Endothelial cell of umbilical vein (primary cell): ENCODE measurements at regions not wholly inside any gene's neighbourhood (a gene's known extent, or its start where the extent isn't known, plus 50 kb on each side); places are given as distances from the start of the nearest gene placed in this dataset.

ENCODE experiments used
- BruUV-seq: library from RNA; stranded (reverse); fragments of 400-500 nt; replicated peaks from 2 replicates; lab custom pipeline; 2021; lab: Mats Ljungman, UMichigan
- CTCF ChIA-PET: fragments of 300-600, 350-600 bp; sonication (Branson Sonifier 250); formaldehyde crosslinking; loops from one replicate; lab custom pipeline; 2021; ENCODE audit warnings: antibody characterized with exemption, inconsistent platforms; lab: Charles Lee
- POLR2A ChIA-PET: fragments of 300-600, 350-600 bp; sonication (Branson Sonifier 250); formaldehyde crosslinking; loops from one replicate; lab custom pipeline; 2021; ENCODE audit warnings: antibody characterized with exemption, inconsistent platforms; lab: Charles Lee
- DNase-seq: peaks from one replicate; pipeline ENCODE4 v3.0.0-alpha.2; 2011; ENCODE audit warnings: low read depth, low spot score
- FAIRE-seq: peaks from 2 replicates; lab custom pipeline; 2011; peaks lifted over from hg19 to GRCh38; lab: Jason Lieb, UNC
- H2AFZ ChIP-seq: 2 replicates; pipeline ENCODE4 v1.6.0; 2012; ENCODE audit warnings: low read depth, low read length, control low read depth, inconsistent platforms
- H3K27ac ChIP-seq: 2 replicates; pipeline ENCODE4 v1.5.1; 2011; ENCODE audit warnings: low read depth, mild to moderate bottlenecking, control low read depth, low read length, moderate library complexity; ENCODE audit not compliant: insufficient read depth
- H3K27me3 ChIP-seq, 2 experiments: 2 replicates each; pipeline versions ENCODE4 v1.6.0 to v1.6.1; 2011; ENCODE audit warnings: low read length in 2 of 2, mixed read lengths in 1 of 2; ENCODE audit not compliant: control insufficient read depth in 2 of 2, insufficient read depth in 2 of 2
- H3K36me3 ChIP-seq, 2 experiments: 2 replicates in 1 of 2; 3 replicates in 1 of 2; pipeline ENCODE4 v1.5.1; 2011; ENCODE audit warnings: low read length in 2 of 2, mild to moderate bottlenecking in 1 of 2, moderate library complexity in 1 of 2; ENCODE audit not compliant: control insufficient read depth in 2 of 2, insufficient read depth in 2 of 2; ENCODE audit errors: extremely low read depth in 1 of 2
- H3K4me1 ChIP-seq: 3 replicates; pipeline ENCODE4 v1.5.1; 2011; ENCODE audit warnings: mild to moderate bottlenecking, low read length; ENCODE audit not compliant: control insufficient read depth, insufficient read depth; ENCODE audit errors: extremely low read depth
- H3K4me2 ChIP-seq: 2 replicates; pipeline ENCODE4 v1.6.1; 2011; ENCODE audit warnings: low read length, control low read depth, mixed read lengths; ENCODE audit not compliant: insufficient read depth
- H3K4me3 ChIP-seq, 3 experiments: fragments of 200-600 bp in 1 of 3; sonication (generic), shearing (Covaris generic) in 1 of 3; replicated peaks in 1 of 3; 2 replicates each; pipeline ENCODE4 v1.5.1; 2011 to 2016; ENCODE audit warnings: control low read depth in 3 of 3, low read length in 3 of 3, mild to moderate bottlenecking in 2 of 3, inconsistent platforms in 1 of 3, low read depth in 1 of 3, moderate library complexity in 1 of 3; ENCODE audit not compliant: insufficient read depth in 1 of 3
- H3K79me2 ChIP-seq: 2 replicates; pipeline ENCODE4 v1.6.0; 2012; ENCODE audit warnings: low read length, inconsistent platforms; ENCODE audit not compliant: control insufficient read depth, insufficient read depth
- H3K9ac ChIP-seq: replicated peaks from 2 replicates; pipeline ENCODE3; 2011; ENCODE audit warnings: low read length, control low read depth; ENCODE audit not compliant: insufficient read depth; ENCODE audit errors: extremely low read depth
- H3K9me1 ChIP-seq: replicated peaks from 3 replicates; pipeline ENCODE4 v1.6.0; 2011; ENCODE audit warnings: mild to moderate bottlenecking, low read length; ENCODE audit not compliant: control insufficient read depth, insufficient read depth; ENCODE audit errors: extremely low read depth
- H3K9me3 ChIP-seq: replicated peaks from 2 replicates; pipeline ENCODE4 v1.5.1; 2012; ENCODE audit warnings: low read length, inconsistent platforms; ENCODE audit not compliant: control insufficient read depth, insufficient read depth
- H4K20me1 ChIP-seq: replicated peaks from 2 replicates; pipeline ENCODE3; 2011; ENCODE audit warnings: mild to moderate bottlenecking, low read length; ENCODE audit not compliant: control insufficient read depth, insufficient read depth; ENCODE audit errors: extremely low read depth
- FOS ChIP-seq: IDR thresholded peaks from 2 replicates; pipeline ENCODE4 v1.6.1; 2011; ENCODE audit warnings: mild to moderate bottlenecking, low read length, moderate library complexity, borderline replicate concordance; ENCODE audit not compliant: insufficient read depth
- GATA2 ChIP-seq: IDR thresholded peaks from 2 replicates; pipeline ENCODE4 v1.7.0; 2011; ENCODE audit warnings: low read depth, mild to moderate bottlenecking, moderate library complexity, mixed read lengths, low read length; ENCODE audit not compliant: insufficient read length, insufficient read depth
- JUN ChIP-seq: IDR thresholded peaks from 2 replicates; pipeline ENCODE4 v1.6.1; 2011; ENCODE audit warnings: borderline replicate concordance, low read depth; ENCODE audit not compliant: insufficient read length, insufficient read depth
- MYC ChIP-seq: IDR thresholded peaks from one replicate; pipeline ENCODE4 v1.6.1; 2011; ENCODE audit warnings: mild to moderate bottlenecking, low read depth, low read length
- POLR2A ChIP-seq: IDR thresholded peaks from 2 replicates; pipeline ENCODE4 v1.6.1; 2012; ENCODE audit warnings: low read depth, mild to moderate bottlenecking, control low read depth, low read length
- POLR2AphosphoS5 ChIP-seq: IDR thresholded peaks from 2 replicates; pipeline ENCODE4 v1.6.1; 2012; ENCODE audit warnings: low read depth, mild to moderate bottlenecking, control low read depth, low read length, moderate library complexity; ENCODE audit not compliant: insufficient read depth
- dilution Hi-C: fragments of 300-500 bp; cut with MboI; formaldehyde crosslinking; loops from one replicate; pipeline ENCODE4 v1.15.0; 2019; ENCODE audit warnings: low sequenced_read_pairs; ENCODE audit not compliant: extremely low pct_ligation_motif_present
- intact Hi-C: fragments of 100-400 bp; cut with micrococcal nuclease; formaldehyde crosslinking; loops from one replicate; pipeline ENCODE4 v1.10.0; 2022
- TF ChIP-seq, protein P1 (sequence below): IDR thresholded peaks from 2 replicates; pipeline ENCODE4 v1.6.1; 2011; ENCODE audit not compliant: insufficient read depth, insufficient read length
- TF ChIP-seq, protein P2 (sequence below), 2 donors: IDR thresholded peaks; 1 replicate in 1 of 2; 2 replicates in 1 of 2; pipeline ENCODE4 v1.5.1; 2011; ENCODE audit warnings: low read length in 2 of 2, mild to moderate bottlenecking in 2 of 2, moderate library complexity in 2 of 2, control low read depth in 1 of 2, inconsistent platforms in 1 of 2, low read depth in 1 of 2; ENCODE audit not compliant: insufficient read depth in 1 of 2; ENCODE audit errors: extremely low read depth in 1 of 2

DNA sequence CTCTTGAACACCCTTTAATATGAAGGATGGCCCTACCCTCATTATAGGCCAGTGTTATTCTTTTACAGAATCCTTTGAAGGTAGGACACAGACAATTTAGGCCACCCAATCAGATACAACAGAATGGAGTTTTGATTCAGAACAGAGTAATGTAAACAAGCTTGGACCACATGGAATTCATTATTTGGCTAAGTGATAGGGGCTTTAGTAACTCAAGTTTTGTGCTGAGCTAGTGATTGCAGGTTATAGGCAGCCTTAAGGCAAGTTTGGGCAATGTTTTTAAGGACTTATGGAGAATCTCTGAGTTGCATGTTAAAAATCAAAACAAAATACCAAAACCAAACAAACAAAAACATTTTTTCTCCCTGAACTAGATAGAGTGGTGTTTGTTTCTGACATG is 312.1 kb upstream of the ROBO1 start:
- Histone ChIP-seq H3K9ac (no peak overlapping the region), H3K4me2 (no peak overlapping the region), H3K4me1 (no peaks in the 10 kb centered on the region), H3K36me3 (no peaks in the 10 kb centered on the region), H3K27me3 (no peaks in the 10 kb centered on the region), H2AFZ (no peak overlapping the region), H3K4me3 (no peak overlapping the region), H3K27ac (no peak overlapping the region), H3K9me3 (no peaks in the 10 kb centered on the region), H3K9me1 (no peaks in the 10 kb centered on the region), H4K20me1 (no peaks in the 10 kb centered on the region), H3K79me2 (no peaks in the 10 kb centered on the region)
- dilution Hi-C loops: no loop called here
- no TSS peak for BruUV-seq
- DNase-seq: no peak
- ChIA-PET CTCF (no interaction called here), POLR2A (no interaction called here)
- FAIRE-seq: no peak
- no peak for TF ChIP-seq MYC
- intact Hi-C loops: no loop called here

DNA sequence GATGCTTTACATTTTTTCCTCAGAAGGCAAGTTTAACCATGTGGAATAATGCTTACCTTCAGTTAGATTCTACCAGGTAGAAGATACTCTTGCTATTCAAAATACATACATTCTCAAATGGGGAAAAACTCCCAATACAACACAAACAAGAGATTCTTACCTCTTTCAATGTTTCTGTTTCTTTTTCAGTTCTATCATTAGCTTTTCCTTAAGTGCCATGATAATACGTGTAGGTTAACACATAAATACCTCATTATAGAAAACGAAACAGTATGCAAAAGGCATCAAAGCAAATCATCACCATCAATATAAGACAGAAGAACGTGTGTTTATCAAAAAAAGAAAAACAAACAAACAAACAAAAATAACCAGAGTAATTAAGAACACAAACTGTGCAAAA is 300.7 kb upstream of the ROBO1 start:
- no TSS peak for BruUV-seq
- Histone ChIP-seq H3K9me1 (no peaks in the 10 kb centered on the region), H3K4me3 (no peak overlapping the region), H3K9ac (no peak overlapping the region), H3K27me3 (no peaks in the 10 kb centered on the region), H3K9me3 (no peaks in the 10 kb centered on the region), H3K4me1 (no peaks in the 10 kb centered on the region), H3K79me2 (no peaks in the 10 kb centered on the region), H3K4me2 (no peak overlapping the region), H2AFZ (no peak overlapping the region), H3K27ac (no peak overlapping the region), H3K36me3 (no peaks in the 10 kb centered on the region), H4K20me1 (no peaks in the 10 kb centered on the region)
- POLR2A ChIA-PET: no interaction called here
- dilution Hi-C loops (no loop called here), intact Hi-C loops (no loop called here)
- CTCF ChIA-PET: no interaction called here
- TF ChIP-seq, protein P1, sequence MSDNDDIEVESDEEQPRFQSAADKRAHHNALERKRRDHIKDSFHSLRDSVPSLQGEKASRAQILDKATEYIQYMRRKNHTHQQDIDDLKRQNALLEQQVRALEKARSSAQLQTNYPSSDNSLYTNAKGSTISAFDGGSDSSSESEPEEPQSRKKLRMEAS: no peak
- TF ChIP-seq POLR2A (no peak), JUN (no peak), GATA2 (no peak), FOS (no peak), POLR2AphosphoS5 (no peak)
- TF ChIP-seq, protein P2, sequence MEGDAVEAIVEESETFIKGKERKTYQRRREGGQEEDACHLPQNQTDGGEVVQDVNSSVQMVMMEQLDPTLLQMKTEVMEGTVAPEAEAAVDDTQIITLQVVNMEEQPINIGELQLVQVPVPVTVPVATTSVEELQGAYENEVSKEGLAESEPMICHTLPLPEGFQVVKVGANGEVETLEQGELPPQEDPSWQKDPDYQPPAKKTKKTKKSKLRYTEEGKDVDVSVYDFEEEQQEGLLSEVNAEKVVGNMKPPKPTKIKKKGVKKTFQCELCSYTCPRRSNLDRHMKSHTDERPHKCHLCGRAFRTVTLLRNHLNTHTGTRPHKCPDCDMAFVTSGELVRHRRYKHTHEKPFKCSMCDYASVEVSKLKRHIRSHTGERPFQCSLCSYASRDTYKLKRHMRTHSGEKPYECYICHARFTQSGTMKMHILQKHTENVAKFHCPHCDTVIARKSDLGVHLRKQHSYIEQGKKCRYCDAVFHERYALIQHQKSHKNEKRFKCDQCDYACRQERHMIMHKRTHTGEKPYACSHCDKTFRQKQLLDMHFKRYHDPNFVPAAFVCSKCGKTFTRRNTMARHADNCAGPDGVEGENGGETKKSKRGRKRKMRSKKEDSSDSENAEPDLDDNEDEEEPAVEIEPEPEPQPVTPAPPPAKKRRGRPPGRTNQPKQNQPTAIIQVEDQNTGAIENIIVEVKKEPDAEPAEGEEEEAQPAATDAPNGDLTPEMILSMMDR (IDR thresholded peaks at IDR 0.05; ENCODE audit: extremely low read depth in 1 of 2, insufficient read depth in 1 of 2, low read depth in 1 of 2, low read length in 2 of 2): no peak
- FAIRE-seq (no peak), DNase-seq (no peak)
